HepG2 (cell line): ENCODE measurements at regions not wholly inside any gene's neighbourhood (a gene's known extent, or its start where the extent isn't known, plus 50 kb on each side); places are given as distances from the start of the nearest gene placed in this dataset.

Experiments
- ATAC-seq: fragments of 200-7000 bp; cut with Tn5 transposase; 3 replicates; pipeline ENCODE4 v1.9.1; 2020; ENCODE audit warnings: mild to moderate bottlenecking, moderate library complexity
- BruUV-seq: library from RNA; stranded (reverse); fragments of 400-500 nt; replicated peaks from 2 replicates; lab custom pipeline; 2021; lab: Mats Ljungman, UMichigan
- CTCF ChIA-PET: fragments of 300-600 bp; formaldehyde crosslinking; extraction: SDS; loops from one replicate; lab custom pipeline; 2021; ENCODE audit warnings: low total read pairs, inconsistent platforms, low intra/inter-chr PET ratio; lab: Yijun Ruan, JAX
- POLR2A ChIA-PET: fragments of 350-600 bp; sonication (Branson Sonifier 250); formaldehyde crosslinking; loops from one replicate; lab custom pipeline; 2020; ENCODE audit warnings: antibody characterized with exemption, inconsistent platforms; lab: Yijun Ruan, JAX
- DNase-seq: peaks from one replicate; pipeline ENCODE4 v3.0.0-alpha.2; 2015; ENCODE audit warnings: low spot score
- FAIRE-seq: peaks from 3 replicates; lab custom pipeline; 2011; peaks lifted over from hg19 to GRCh38; lab: Jason Lieb, UNC
- H2AFZ ChIP-seq: one replicate; pipeline ENCODE4 v1.6.1; 2011; ENCODE audit warnings: low read length, inconsistent platforms
- H3K27ac ChIP-seq: fragments of 300-600 bp; 3 replicates; pipeline ENCODE4 v1.8.0; 2011; ENCODE audit warnings: mixed run types, mild to moderate bottlenecking, mixed read lengths, low read length, inconsistent platforms; ENCODE audit not compliant: insufficient read depth; ENCODE audit errors: extremely low read length
- H3K27me3 ChIP-seq, 2 experiments: fragments of 200-600 bp in 1 of 2; 2 replicates in 1 of 2; 3 replicates in 1 of 2; pipeline versions ENCODE4 v1.6.0 to v1.8.0; 2011; ENCODE audit warnings: low read length in 2 of 2, mild to moderate bottlenecking in 2 of 2, moderate library complexity in 2 of 2, inconsistent platforms in 1 of 2; ENCODE audit not compliant: insufficient read depth in 2 of 2, control insufficient read depth in 1 of 2
- H3K36me3 ChIP-seq, 2 experiments: fragments of 200-600 bp in 1 of 2; replicated peaks in 1 of 2; 2 replicates in 1 of 2; 3 replicates in 1 of 2; pipeline versions ENCODE4 v1.5.1 to v1.8.0; 2011; ENCODE audit warnings: low read length in 2 of 2, inconsistent platforms in 1 of 2; ENCODE audit not compliant: insufficient read depth in 2 of 2, control insufficient read depth in 1 of 2
- H3K4me1 ChIP-seq: 2 replicates; pipeline ENCODE4 v1.5.1; 2012; ENCODE audit warnings: low read length, inconsistent platforms; ENCODE audit not compliant: insufficient read depth
- H3K4me2 ChIP-seq: 2 replicates; pipeline ENCODE4 v1.6.0; 2011; ENCODE audit warnings: low read depth, low read length, inconsistent platforms
- H3K4me3 ChIP-seq, 3 experiments: fragments of 200-600 bp in 1 of 3; sonication (generic), shearing (Covaris generic) in 1 of 3; replicated peaks in 1 of 3; 2 replicates each; pipeline ENCODE4 v1.5.1; 2011 to 2016; ENCODE audit warnings: low read length in 3 of 3, inconsistent platforms in 2 of 3, low read depth in 2 of 3, mild to moderate bottlenecking in 2 of 3, control low read depth in 1 of 3, mixed read lengths in 1 of 3; ENCODE audit not compliant: insufficient read depth in 1 of 3
- H3K79me2 ChIP-seq: one replicate; pipeline ENCODE4 v1.6.1; 2011; ENCODE audit warnings: low read length, inconsistent platforms; ENCODE audit not compliant: insufficient read depth
- H3K9ac ChIP-seq: 2 replicates; pipeline ENCODE4 v1.6.0; 2011; ENCODE audit warnings: mild to moderate bottlenecking, low read depth, low read length, inconsistent platforms; ENCODE audit not compliant: insufficient read depth
- H3K9me3 ChIP-seq: 2 replicates; pipeline ENCODE4 v1.5.1; 2012; ENCODE audit warnings: mild to moderate bottlenecking, low read length
- H4K20me1 ChIP-seq: 2 replicates; pipeline ENCODE4 v1.6.0; 2011; ENCODE audit warnings: inconsistent platforms, mild to moderate bottlenecking, low read length, moderate library complexity; ENCODE audit not compliant: insufficient read depth
- BRCA1 ChIP-seq: sonication (generic); formaldehyde crosslinking; IDR thresholded peaks from 2 replicates; pipeline ENCODE4 v1.4.0; 2020; ENCODE audit warnings: missing genetic modification reagents
- FOXC1 ChIP-seq: sonication (generic); formaldehyde crosslinking; IDR thresholded peaks from 2 replicates; pipeline ENCODE4 v1.8.0; 2022; ENCODE audit warnings: mild to moderate bottlenecking, missing genetic modification reagents, borderline replicate concordance
- HNF4A ChIP-seq: sonication (generic); formaldehyde crosslinking; IDR thresholded peaks from 2 replicates; pipeline ENCODE4 v1.4.0; 2020; ENCODE audit warnings: missing genetic modification reagents
- ISL2 ChIP-seq: sonication (generic); formaldehyde crosslinking; IDR thresholded peaks from 2 replicates; pipeline ENCODE4 v1.5.0; 2020; ENCODE audit warnings: missing genetic modification reagents
- MTA1 ChIP-seq: sonication (generic); formaldehyde crosslinking; IDR thresholded peaks from 2 replicates; pipeline ENCODE4 v1.4.0; 2020; ENCODE audit warnings: missing genetic modification reagents, mild to moderate bottlenecking, borderline replicate concordance
- NFKB2 ChIP-seq: sonication (generic); formaldehyde crosslinking; IDR thresholded peaks from 2 replicates; pipeline ENCODE4 v1.4.0; 2020; ENCODE audit warnings: missing genetic modification reagents, borderline replicate concordance
- ZBED4 ChIP-seq: sonication (generic); formaldehyde crosslinking; IDR thresholded peaks from 2 replicates; pipeline ENCODE4 v1.4.0; 2020; ENCODE audit warnings: missing genetic modification reagents, borderline replicate concordance
- ZBTB33 ChIP-seq: sonication (generic); formaldehyde crosslinking; IDR thresholded peaks from 2 replicates; pipeline ENCODE4 v1.4.0; 2020; ENCODE audit warnings: missing genetic modification reagents
- ZNF383 ChIP-seq: sonication (generic); formaldehyde crosslinking; IDR thresholded peaks from 2 replicates; pipeline ENCODE4 v1.4.0; 2020; ENCODE audit warnings: missing genetic modification reagents, mild to moderate bottlenecking, borderline replicate concordance
- ZNF567 ChIP-seq: sonication (generic); formaldehyde crosslinking; IDR thresholded peaks from 2 replicates; pipeline ENCODE4 v1.8.1; 2023; ENCODE audit warnings: mild to moderate bottlenecking, missing genetic modification reagents, borderline replicate concordance
- ZNF747 ChIP-seq: sonication (generic); formaldehyde crosslinking; IDR thresholded peaks from 2 replicates; pipeline ENCODE4 v1.8.1; 2023; ENCODE audit warnings: missing genetic modification reagents, mild to moderate bottlenecking, borderline replicate concordance
- ZNF891 ChIP-seq: sonication (generic); formaldehyde crosslinking; IDR thresholded peaks from 2 replicates; pipeline ENCODE4 v1.5.0; 2020; ENCODE audit warnings: mild to moderate bottlenecking, missing genetic modification reagents
- in situ Hi-C: cut with HindIII; loops from 2 replicates; pipeline ENCODE4 v1.10.0; 2017; ENCODE audit warnings: low pct_unique_long_range_greater_than_20kb; ENCODE audit not compliant: extremely low pct_ligation_motif_present
- intact Hi-C: fragments of 100-400 bp; cut with micrococcal nuclease; formaldehyde crosslinking; loops from one replicate; pipeline ENCODE4 v1.10.0; 2022; ENCODE audit not compliant: unreplicated experiment
- TF ChIP-seq, protein P1 (sequence below): IDR thresholded peaks from 2 replicates; pipeline ENCODE4 v1.6.1; 2016

GRCh38 chr16:76777721-76778465 lies 413.1 kb upstream of the MON1B start (continued):
- no peak for TF ChIP-seq ZBED4 (CRISPR knock-in tag)
- TF ChIP-seq ISL2 (CRISPR knock-in tag) = no peak
- TF ChIP-seq, protein P1, sequence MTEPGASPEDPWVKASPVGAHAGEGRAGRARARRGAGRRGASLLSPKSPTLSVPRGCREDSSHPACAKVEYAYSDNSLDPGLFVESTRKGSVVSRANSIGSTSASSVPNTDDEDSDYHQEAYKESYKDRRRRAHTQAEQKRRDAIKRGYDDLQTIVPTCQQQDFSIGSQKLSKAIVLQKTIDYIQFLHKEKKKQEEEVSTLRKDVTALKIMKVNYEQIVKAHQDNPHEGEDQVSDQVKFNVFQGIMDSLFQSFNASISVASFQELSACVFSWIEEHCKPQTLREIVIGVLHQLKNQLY (CRISPR knock-in tag) = no peak
- TF ChIP-seq ZBTB33 (CRISPR knock-in tag) = no peak

GRCh38 chr16:76780556-76780955 lies 410.4 kb upstream of the MON1B start:
- Histone ChIP-seq H3K79me2 (no peaks in the 10 kb centered on the region), H3K27me3 (no peaks in the 10 kb centered on the region), H3K4me3 (no peak overlapping the region), H2AFZ (no peak overlapping the region), H3K4me1 (no peaks in the 10 kb centered on the region), H3K4me2 (no peak overlapping the region), H4K20me1 (no peaks in the 10 kb centered on the region), H3K9ac (no peak overlapping the region), H3K9me3 (peaks cover 16% of the 10 kb centered on the region; the same call in 1 of the 2 replicates), H3K27ac (no peak overlapping the region), H3K36me3 (no peaks in the 10 kb centered on the region)
- BruUV-seq = no TSS peak
- ATAC-seq (no peak), DNase-seq (no peak), FAIRE-seq (no peak)
- POLR2A ChIA-PET = no interaction called here
- CTCF ChIA-PET = no interaction called here
- intact Hi-C loops (no loop called here), in situ Hi-C loops (no loop called here)
- no peak for TF ChIP-seq HNF4A (CRISPR knock-in tag)
- no peak for TF ChIP-seq NFKB2 (CRISPR knock-in tag)
- TF ChIP-seq BRCA1 (CRISPR knock-in tag) = no peak
- TF ChIP-seq MTA1 (CRISPR knock-in tag) = no peak
- no peak for TF ChIP-seq ZNF383 (CRISPR knock-in tag)
- TF ChIP-seq FOXC1 = no peak
- no peak for TF ChIP-seq ZNF567 (CRISPR knock-in tag)
- no peak for TF ChIP-seq ZNF891
- TF ChIP-seq ZNF747 (CRISPR knock-in tag) = no peak
